ENCODE measurements at regions not wholly inside any gene's neighbourhood (a gene's known extent, or its start where the extent isn't known, plus 50 kb on each side); places are given as distances from the start of the nearest gene placed in this dataset.

DNA sequence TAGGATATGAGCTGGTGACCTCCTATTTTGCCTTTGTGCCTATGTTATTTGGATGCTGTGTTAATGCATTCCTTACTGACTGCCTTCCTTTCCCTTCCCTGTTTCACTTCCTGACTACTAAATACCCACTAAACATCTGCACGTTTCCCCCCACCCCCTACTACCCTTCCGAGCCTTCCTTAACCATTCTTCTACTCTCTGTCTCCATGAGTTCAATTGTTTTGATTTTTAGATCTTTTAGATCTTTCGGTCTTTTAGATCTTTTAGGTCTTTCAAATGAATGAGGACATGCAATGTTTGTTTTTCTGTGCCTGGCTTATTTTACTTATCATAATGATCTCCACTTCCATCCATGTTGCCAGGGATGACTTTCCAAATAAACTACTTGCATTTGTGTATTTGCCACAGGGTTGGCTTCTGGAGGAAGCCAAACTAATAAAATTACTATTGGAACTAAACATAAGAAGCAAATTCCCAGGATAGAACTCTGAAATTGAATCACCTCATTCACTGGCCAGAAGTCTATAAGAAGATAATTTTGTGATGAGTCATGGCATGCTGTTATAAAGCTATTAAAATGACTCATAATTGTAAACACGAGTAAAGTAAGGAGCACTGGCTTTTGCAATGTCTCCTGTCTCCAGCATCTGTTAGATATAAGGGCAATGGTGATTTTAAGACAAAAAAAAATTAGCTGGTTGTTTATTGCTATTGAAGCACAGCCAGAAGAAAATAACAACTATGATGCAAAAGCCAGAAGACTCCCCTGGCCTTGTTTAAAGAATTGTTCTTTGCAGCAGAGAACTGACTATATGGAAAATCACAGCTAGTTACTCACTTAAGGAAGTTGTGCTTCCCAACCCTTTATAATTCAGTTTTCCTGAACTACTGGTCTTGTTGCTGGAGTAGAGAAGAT lies 586.3 kb downstream of the LRFN5 start:
- POLR2A ChIA-PET, result no interaction called here
- WGBS (ENCODE audit: missing lambda C conversion rate), result 0% methylated on average over 4 of the region's 4 CpGs
- FAIRE-seq, result peak; percentile 84
- TF ChIP-seq NPAS2 (CRISPR knock-in tag; IDR thresholded peaks at IDR 0.05; ENCODE audit: borderline replicate concordance) (no peak), GATA3 (IDR thresholded peaks at IDR 0.05; ENCODE audit: borderline replicate concordance) (peak; percentile 96), TP53 (CRISPR knock-in tag; IDR thresholded peaks at IDR 0.05) (no peak), ELK1 (IDR thresholded peaks at IDR 0.05; ENCODE audit: low read depth, low read length) (no peak), NFE2L2 (conservative IDR thresholded peaks at IDR 0.05; ENCODE audit: low read length) (peak; percentile 97), ATOH8 (CRISPR knock-in tag; IDR thresholded peaks at IDR 0.05; ENCODE audit: low read depth) (no peak), MAFK (IDR thresholded peaks at IDR 0.05; ENCODE audit: partially characterized antibody) (peak; percentile 99), NR3C1 (IDR thresholded peaks at IDR 0.05) (no peak), MAZ (IDR thresholded peaks at IDR 0.05; ENCODE audit: borderline replicate concordance, low read depth, low read length) (no peak), ZNF302 (CRISPR knock-in tag; IDR thresholded peaks at IDR 0.05) (0 out of 2 replicates have a peak, but pooled peaks have one; percentile 63), RARB (CRISPR knock-in tag; IDR thresholded peaks at IDR 0.05) (no peak), CBX2 (IDR thresholded peaks at IDR 0.05; ENCODE audit: borderline replicate concordance, low read depth) (no peak), RFX5 (IDR thresholded peaks at IDR 0.05) (no peak), JUNB (IDR thresholded peaks at IDR 0.05) (peak; percentile 100), MYC (IDR thresholded peaks at IDR 0.05; ENCODE audit: borderline replicate concordance, low read length) (no peak; the same call in 1 of the 2 replicates), EHF (CRISPR knock-in tag; IDR thresholded peaks at IDR 0.05) (no peak), SREBF2 (IDR thresholded peaks at IDR 0.05) (no peak), HES2 (IDR thresholded peaks at IDR 0.05) (0 out of 2 replicates have a peak, but pooled peaks have one; percentile 22), FOSB (CRISPR knock-in tag; IDR thresholded peaks at IDR 0.05) (no peak), SMC3 (IDR thresholded peaks at IDR 0.05) (peak; percentile 26; the same call in 1 of the 3 replicates), HEYL (CRISPR knock-in tag; IDR thresholded peaks at IDR 0.05) (0 out of 2 replicates have a peak, but pooled peaks have one; percentile 32), RCOR1 (IDR thresholded peaks at IDR 0.05; ENCODE audit: low read depth, low read length) (no peak), POLR2A (IDR thresholded peaks at IDR 0.05; ENCODE audit: low read length) (no peak), BHLHE40 (IDR thresholded peaks at IDR 0.05; ENCODE audit: low read depth, low read length) (no peak), ZFP36 (IDR thresholded peaks at IDR 0.05; ENCODE audit: borderline replicate concordance, partially characterized antibody) (no peak), ESRRA (IDR thresholded peaks at IDR 0.05; ENCODE audit: borderline replicate concordance, low read length) (no peak), CEBPB (IDR thresholded peaks at IDR 0.05) (peak; percentile 84 to 95), ZSCAN20 (CRISPR knock-in tag; IDR thresholded peaks at IDR 0.05) (0 out of 2 replicates have a peak, but pooled peaks have one; percentile 51)
- TF ChIP-seq, protein P1, sequence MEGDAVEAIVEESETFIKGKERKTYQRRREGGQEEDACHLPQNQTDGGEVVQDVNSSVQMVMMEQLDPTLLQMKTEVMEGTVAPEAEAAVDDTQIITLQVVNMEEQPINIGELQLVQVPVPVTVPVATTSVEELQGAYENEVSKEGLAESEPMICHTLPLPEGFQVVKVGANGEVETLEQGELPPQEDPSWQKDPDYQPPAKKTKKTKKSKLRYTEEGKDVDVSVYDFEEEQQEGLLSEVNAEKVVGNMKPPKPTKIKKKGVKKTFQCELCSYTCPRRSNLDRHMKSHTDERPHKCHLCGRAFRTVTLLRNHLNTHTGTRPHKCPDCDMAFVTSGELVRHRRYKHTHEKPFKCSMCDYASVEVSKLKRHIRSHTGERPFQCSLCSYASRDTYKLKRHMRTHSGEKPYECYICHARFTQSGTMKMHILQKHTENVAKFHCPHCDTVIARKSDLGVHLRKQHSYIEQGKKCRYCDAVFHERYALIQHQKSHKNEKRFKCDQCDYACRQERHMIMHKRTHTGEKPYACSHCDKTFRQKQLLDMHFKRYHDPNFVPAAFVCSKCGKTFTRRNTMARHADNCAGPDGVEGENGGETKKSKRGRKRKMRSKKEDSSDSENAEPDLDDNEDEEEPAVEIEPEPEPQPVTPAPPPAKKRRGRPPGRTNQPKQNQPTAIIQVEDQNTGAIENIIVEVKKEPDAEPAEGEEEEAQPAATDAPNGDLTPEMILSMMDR (IDR thresholded peaks at IDR 0.05), result no peak
- TF ChIP-seq, protein P2, sequence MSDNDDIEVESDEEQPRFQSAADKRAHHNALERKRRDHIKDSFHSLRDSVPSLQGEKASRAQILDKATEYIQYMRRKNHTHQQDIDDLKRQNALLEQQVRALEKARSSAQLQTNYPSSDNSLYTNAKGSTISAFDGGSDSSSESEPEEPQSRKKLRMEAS (IDR thresholded peaks at IDR 0.05), result peak; percentile 73
- TF ChIP-seq, protein P3, sequence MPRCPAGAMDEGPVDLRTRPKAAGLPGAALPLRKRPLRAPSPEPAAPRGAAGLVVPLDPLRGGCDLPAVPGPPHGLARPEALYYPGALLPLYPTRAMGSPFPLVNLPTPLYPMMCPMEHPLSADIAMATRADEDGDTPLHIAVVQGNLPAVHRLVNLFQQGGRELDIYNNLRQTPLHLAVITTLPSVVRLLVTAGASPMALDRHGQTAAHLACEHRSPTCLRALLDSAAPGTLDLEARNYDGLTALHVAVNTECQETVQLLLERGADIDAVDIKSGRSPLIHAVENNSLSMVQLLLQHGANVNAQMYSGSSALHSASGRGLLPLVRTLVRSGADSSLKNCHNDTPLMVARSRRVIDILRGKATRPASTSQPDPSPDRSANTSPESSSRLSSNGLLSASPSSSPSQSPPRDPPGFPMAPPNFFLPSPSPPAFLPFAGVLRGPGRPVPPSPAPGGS (IDR thresholded peaks at IDR 0.05), result peak; percentile 72; the same call in 2 of the 3 replicates
- TF ChIP-seq, protein P4, sequence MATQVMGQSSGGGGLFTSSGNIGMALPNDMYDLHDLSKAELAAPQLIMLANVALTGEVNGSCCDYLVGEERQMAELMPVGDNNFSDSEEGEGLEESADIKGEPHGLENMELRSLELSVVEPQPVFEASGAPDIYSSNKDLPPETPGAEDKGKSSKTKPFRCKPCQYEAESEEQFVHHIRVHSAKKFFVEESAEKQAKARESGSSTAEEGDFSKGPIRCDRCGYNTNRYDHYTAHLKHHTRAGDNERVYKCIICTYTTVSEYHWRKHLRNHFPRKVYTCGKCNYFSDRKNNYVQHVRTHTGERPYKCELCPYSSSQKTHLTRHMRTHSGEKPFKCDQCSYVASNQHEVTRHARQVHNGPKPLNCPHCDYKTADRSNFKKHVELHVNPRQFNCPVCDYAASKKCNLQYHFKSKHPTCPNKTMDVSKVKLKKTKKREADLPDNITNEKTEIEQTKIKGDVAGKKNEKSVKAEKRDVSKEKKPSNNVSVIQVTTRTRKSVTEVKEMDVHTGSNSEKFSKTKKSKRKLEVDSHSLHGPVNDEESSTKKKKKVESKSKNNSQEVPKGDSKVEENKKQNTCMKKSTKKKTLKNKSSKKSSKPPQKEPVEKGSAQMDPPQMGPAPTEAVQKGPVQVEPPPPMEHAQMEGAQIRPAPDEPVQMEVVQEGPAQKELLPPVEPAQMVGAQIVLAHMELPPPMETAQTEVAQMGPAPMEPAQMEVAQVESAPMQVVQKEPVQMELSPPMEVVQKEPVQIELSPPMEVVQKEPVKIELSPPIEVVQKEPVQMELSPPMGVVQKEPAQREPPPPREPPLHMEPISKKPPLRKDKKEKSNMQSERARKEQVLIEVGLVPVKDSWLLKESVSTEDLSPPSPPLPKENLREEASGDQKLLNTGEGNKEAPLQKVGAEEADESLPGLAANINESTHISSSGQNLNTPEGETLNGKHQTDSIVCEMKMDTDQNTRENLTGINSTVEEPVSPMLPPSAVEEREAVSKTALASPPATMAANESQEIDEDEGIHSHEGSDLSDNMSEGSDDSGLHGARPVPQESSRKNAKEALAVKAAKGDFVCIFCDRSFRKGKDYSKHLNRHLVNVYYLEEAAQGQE (IDR thresholded peaks at IDR 0.05), result no peak

More for the DNA sequence above, 586.3 kb downstream of the LRFN5 start:
- H3K4me3 ChIP-seq, result peak overlapping the region; percentile 18; the same call in 1 of the 3 replicates
- peak; percentile 95 to 97 for ATAC-seq
- H3K4me2 ChIP-seq, result peak overlapping the region; percentile 73
- CTCF ChIA-PET, result interaction anchor here (0.7 to 0.9 kb wide), 2 partner anchors 12 to 83 kb away, joined by 3 read pairs; no protein-coding TSS in a partner anchor
- H3K4me1 ChIP-seq, result peaks cover 19% of the 10 kb centered on the region
- peak overlapping the region; percentile 79 to 83 for H3K27ac ChIP-seq
- no peaks in the 10 kb centered on the region for H3K9me3 ChIP-seq
- DNase-seq (ENCODE audit: low read depth in 1 of 2, low spot score in 1 of 2), result peak; percentile 17 to 93
